Amniotic epithelial cell (primary cell): ENCODE measurements at regions not wholly inside any gene's neighbourhood (a gene's known extent, or its start where the extent isn't known, plus 50 kb on each side); places are given as distances from the start of the nearest gene placed in this dataset.

ENCODE experiments used
- DNase-seq: peaks from one replicate; pipeline ENCODE4 v3.0.0-alpha.2; 2010; ENCODE audit warnings: low read depth

- no peak for DNase-seq
Observed at GRCh38 chr2:228705318-228705717, 523.8 kb upstream of the SPHKAP start.

GRCh38 chr2:228703152-228703551, 521.7 kb upstream of the SPHKAP start:
- DNase-seq: no peak

- no peak for DNase-seq
Observed at GRCh38 chr2:228701506-228701905, 520.0 kb upstream of the SPHKAP start.

- DNase-seq: peak; percentile 89
Observed at GRCh38 chr2:228700638-228701037, 519.2 kb upstream of the SPHKAP start.

- DNase-seq: no peak
Observed at GRCh38 chr2:228699888-228700287, 518.4 kb upstream of the SPHKAP start.

- DNase-seq: peak; percentile 67
Observed at GRCh38 chr2:228699400-228699799, 517.9 kb upstream of the SPHKAP start.

GRCh38 chr2:228698963-228699362, 517.5 kb upstream of the SPHKAP start:
- no peak for DNase-seq

- DNase-seq: no peak
Observed at GRCh38 chr2:228697456-228697855, 516.0 kb upstream of the SPHKAP start.

GRCh38 chr2:228690681-228691080, 509.2 kb upstream of the SPHKAP start:
- no peak for DNase-seq

- peak; percentile 38 for DNase-seq
Observed at GRCh38 chr2:228689053-228689452, 507.6 kb upstream of the SPHKAP start.

GRCh38 chr2:228688007-228688645, 506.6 kb upstream of the SPHKAP start:
- DNase-seq: peak; percentile 97

GRCh38 chr2:228681979-228682378, 500.5 kb upstream of the SPHKAP start:
- no peak for DNase-seq

- peak; percentile 70 for DNase-seq
Observed at GRCh38 chr2:228681426-228681825, 499.9 kb upstream of the SPHKAP start.

GRCh38 chr2:228678110-228678509, 496.6 kb upstream of the SPHKAP start:
- DNase-seq: no peak

- no peak for DNase-seq
Observed at GRCh38 chr2:228675646-228676045, 494.2 kb upstream of the SPHKAP start.

GRCh38 chr2:228675091-228675490, 493.6 kb upstream of the SPHKAP start:
- peak; percentile 90 for DNase-seq

GRCh38 chr2:228673876-228674554, 492.5 kb upstream of the SPHKAP start:
- DNase-seq: no peak

- DNase-seq: no peak
Observed at GRCh38 chr2:228669690-228670089, 488.2 kb upstream of the SPHKAP start.

GRCh38 chr2:228665232-228665631, 483.7 kb upstream of the SPHKAP start:
- no peak for DNase-seq

- peak; percentile 93 for DNase-seq
Observed at GRCh38 chr2:228658998-228659397, 477.5 kb upstream of the SPHKAP start.

- peak; percentile 59 for DNase-seq
Observed at GRCh38 chr2:228657807-228658402, 476.4 kb upstream of the SPHKAP start.

GRCh38 chr2:228655331-228655730, 473.8 kb upstream of the SPHKAP start:
- peak; percentile 26 for DNase-seq

- DNase-seq: no peak
Observed at GRCh38 chr2:228654707-228655106, 473.2 kb upstream of the SPHKAP start.
